Tibial artery (tissue), 4 donors: ENCODE measurements at regions not wholly inside any gene's neighbourhood (a gene's known extent, or its start where the extent isn't known, plus 50 kb on each side); places are given as distances from the start of the nearest gene placed in this dataset.

Experiments used
- DNase-seq, 2 donors: peaks; one replicate each; pipeline ENCODE4 v3.0.0-alpha.2; 2019
- H3K27ac ChIP-seq, 2 donors: fragments of 200-600 bp; sonication (generic) in 1 of 2; 1 replicate in 1 of 2; 2 replicates in 1 of 2; pipeline ENCODE4 v1.5.1; 2018 to 2019; ENCODE audit warnings: mild to moderate bottlenecking in 1 of 2
- H3K27me3 ChIP-seq, 2 donors: fragments of 200-600 bp; sonication (generic) in 1 of 2; one replicate each; pipeline versions ENCODE4 v1.5.1 to v1.6.0; 2016 to 2019
- H3K36me3 ChIP-seq, 3 donors: fragments of 200-600 bp; sonication (generic) in 2 of 3; one replicate each; pipeline ENCODE4 v1.5.1; 2016 to 2019; ENCODE audit warnings: mild to moderate bottlenecking in 2 of 3
- H3K4me1 ChIP-seq, 4 donors: fragments of 200-600 bp; sonication (generic) in 2 of 4; 1 replicate in 3 of 4; 2 replicates in 1 of 4; pipeline ENCODE4 v1.5.1; 2016 to 2019
- H3K4me3 ChIP-seq, 2 donors: fragments of 200-600 bp; sonication (generic) in 1 of 2; 1 replicate in 1 of 2; 2 replicates in 1 of 2; pipeline ENCODE4 v1.5.1; 2018 to 2019; ENCODE audit warnings: mild to moderate bottlenecking in 2 of 2
- H3K9me3 ChIP-seq, 3 donors: fragments of 200-600 bp; sonication (generic) in 1 of 3; one replicate each; pipeline ENCODE4 v1.5.1; 2016 to 2019
- CTCF ChIP-seq, 2 experiments: fragments of 200-600 bp in 1 of 2; fragments of 450-650 bp in 1 of 2; IDR thresholded peaks; one replicate each; pipeline ENCODE4 v1.5.1; 2017 to 2019; ENCODE audit warnings: antibody characterized with exemption in 2 of 2, mild to moderate bottlenecking in 1 of 2, moderate library complexity in 1 of 2
- intact Hi-C: fragments of 100-400 bp; cut with DNase I; formaldehyde crosslinking; loops from one replicate; pipeline ENCODE4 v1.15.0; 2023; ENCODE audit warnings: low total_unique reads

- H3K27me3 ChIP-seq = no peaks in the 10 kb centered on the region
- DNase-seq = no peak
- TF ChIP-seq CTCF (IDR thresholded peaks at IDR 0.05) = no peak
Measured at GRCh38 chr6:40924839-40925238, 114.2 kb downstream of the UNC5CL start.

GRCh38 chr6:40923880-40924279 is 115.1 kb downstream of the UNC5CL start:
- no peak for DNase-seq
- H3K27me3 ChIP-seq = no peaks in the 10 kb centered on the region
- H3K4me3 ChIP-seq = no peak overlapping the region
- H3K4me1 ChIP-seq = no peaks in the 10 kb centered on the region
- intact Hi-C loops = no loop called here
- H3K36me3 ChIP-seq = no peaks in the 10 kb centered on the region
- TF ChIP-seq CTCF (IDR thresholded peaks at IDR 0.05) = no peak
- no peaks in the 10 kb centered on the region for H3K9me3 ChIP-seq
- H3K27ac ChIP-seq = no peak overlapping the region

More at GRCh38 chr6:40924839-40925238, 114.2 kb downstream of the UNC5CL start:
- Histone ChIP-seq H3K9me3 (no peaks in the 10 kb centered on the region), H3K36me3 (no peaks in the 10 kb centered on the region), H3K4me3 (no peak overlapping the region), H3K4me1 (no peaks in the 10 kb centered on the region), H3K27ac (no peak overlapping the region)
- intact Hi-C loops = no loop called here

GRCh38 chr6:40923326-40923725 is 115.7 kb downstream of the UNC5CL start:
- no peak for TF ChIP-seq CTCF (IDR thresholded peaks at IDR 0.05)
- Histone ChIP-seq H3K4me1 (no peaks in the 10 kb centered on the region), H3K27ac (no peak overlapping the region), H3K27me3 (no peaks in the 10 kb centered on the region), H3K9me3 (no peaks in the 10 kb centered on the region), H3K36me3 (no peaks in the 10 kb centered on the region), H3K4me3 (no peak overlapping the region)
- no peak for DNase-seq
- intact Hi-C loops = no loop called here

DNA sequence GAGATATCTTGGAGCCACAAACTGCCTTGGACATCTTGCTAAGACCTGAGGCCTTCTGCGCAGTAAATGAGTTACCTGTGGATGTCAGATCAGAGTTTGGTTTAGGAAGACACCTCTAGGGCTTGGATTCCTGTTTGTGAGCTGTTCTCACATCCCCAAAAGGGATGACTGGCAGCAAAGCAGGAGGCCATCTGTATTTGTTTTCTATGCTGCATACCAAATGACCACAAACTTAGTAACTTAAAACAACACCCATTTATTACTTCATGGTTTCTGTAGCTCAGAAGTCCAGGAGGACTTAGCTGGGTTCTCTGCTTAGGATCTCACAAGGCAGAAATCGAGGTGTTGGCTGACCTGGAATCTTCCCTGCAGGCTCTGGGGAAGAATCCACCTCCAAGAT is 116.7 kb downstream of the UNC5CL start:
- no peak overlapping the region for H3K27ac ChIP-seq
- no peaks in the 10 kb centered on the region for H3K4me1 ChIP-seq
- H3K27me3 ChIP-seq = no peaks in the 10 kb centered on the region
- H3K9me3 ChIP-seq = no peaks in the 10 kb centered on the region
- H3K4me3 ChIP-seq = no peak overlapping the region
- intact Hi-C loops = no loop called here
- TF ChIP-seq CTCF (IDR thresholded peaks at IDR 0.05) = no peak
- H3K36me3 ChIP-seq = no peaks in the 10 kb centered on the region
- DNase-seq = no peak

- no peaks in the 10 kb centered on the region for H3K36me3 ChIP-seq
- H3K27ac ChIP-seq = no peak overlapping the region
- no peak for DNase-seq
- no peaks in the 10 kb centered on the region for H3K9me3 ChIP-seq
- intact Hi-C loops = no loop called here
- no peaks in the 10 kb centered on the region for H3K4me1 ChIP-seq
- no peak overlapping the region for H3K4me3 ChIP-seq
- H3K27me3 ChIP-seq = no peaks in the 10 kb centered on the region
- TF ChIP-seq CTCF (IDR thresholded peaks at IDR 0.05) = no peak
Measured at GRCh38 chr6:40918040-40918651, 120.9 kb downstream of the UNC5CL start.

GRCh38 chr6:40917603-40918002 is 121.4 kb downstream of the UNC5CL start:
- TF ChIP-seq CTCF (IDR thresholded peaks at IDR 0.05) = no peak
- Histone ChIP-seq H3K4me1 (no peaks in the 10 kb centered on the region), H3K4me3 (no peak overlapping the region), H3K9me3 (no peaks in the 10 kb centered on the region), H3K27me3 (no peaks in the 10 kb centered on the region), H3K36me3 (no peaks in the 10 kb centered on the region), H3K27ac (no peak overlapping the region)
- intact Hi-C loops = no loop called here
- no peak for DNase-seq
